Right lobe of liver (tissue), 4 donors: ENCODE measurements at regions not wholly inside any gene's neighbourhood (a gene's known extent, or its start where the extent isn't known, plus 50 kb on each side); places are given as distances from the start of the nearest gene placed in this dataset.

ENCODE experiments used
- POLR2A ChIP-seq: fragments of 450-650 bp; IDR thresholded peaks from one replicate; pipeline ENCODE4 v1.6.1; 2017; ENCODE audit warnings: antibody characterized with exemption, mild to moderate bottlenecking
- TF ChIP-seq, protein P1 (sequence below), 4 donors: fragments of 200-600 bp in 3 of 4; fragments of 450-650 bp in 1 of 4; IDR thresholded peaks; one replicate each; pipeline versions ENCODE4 v1.5.1 to v1.8.0; 2016 to 2022; ENCODE audit warnings: antibody characterized with exemption in 4 of 4, mild to moderate bottlenecking in 2 of 4
- donor health status: DM: no; HTN: no; CAD: no.
- donor health status: DM: no; HTN: no; CAD: no.
- donor health status: DM: no; HTN: yes; CAD: no.

DNA sequence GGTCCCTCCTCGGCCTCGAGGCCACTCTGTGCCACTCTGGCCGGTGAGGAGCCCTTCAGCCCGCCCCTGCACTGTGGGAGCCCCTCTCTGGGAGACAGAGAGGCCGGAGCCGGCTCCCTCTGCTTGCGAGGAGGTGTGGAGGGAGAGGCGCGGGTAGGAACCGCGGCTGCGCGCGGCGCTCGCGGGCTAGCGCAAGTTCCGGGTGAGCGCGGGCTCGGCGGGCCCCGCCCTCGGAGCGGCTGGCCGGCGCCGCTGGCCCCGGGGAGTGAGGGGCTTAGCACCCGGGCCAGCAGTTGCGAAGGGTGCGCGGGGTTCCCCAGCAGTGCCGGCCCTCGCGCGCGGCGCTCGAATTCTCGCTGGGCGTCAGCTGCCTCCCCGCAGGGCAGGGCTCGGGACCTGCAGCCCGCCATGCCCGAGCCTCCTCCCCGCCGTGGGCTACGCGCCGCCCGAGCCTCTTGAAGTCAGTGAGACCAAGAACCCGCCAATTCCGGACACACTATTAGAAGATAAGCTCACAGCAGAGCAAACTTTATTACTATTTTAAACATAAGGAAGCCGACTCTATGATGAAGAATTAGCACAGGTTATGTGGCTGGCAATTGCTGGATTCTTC is 825.8 kb upstream of the FANCL start:
- TF ChIP-seq, protein P1, sequence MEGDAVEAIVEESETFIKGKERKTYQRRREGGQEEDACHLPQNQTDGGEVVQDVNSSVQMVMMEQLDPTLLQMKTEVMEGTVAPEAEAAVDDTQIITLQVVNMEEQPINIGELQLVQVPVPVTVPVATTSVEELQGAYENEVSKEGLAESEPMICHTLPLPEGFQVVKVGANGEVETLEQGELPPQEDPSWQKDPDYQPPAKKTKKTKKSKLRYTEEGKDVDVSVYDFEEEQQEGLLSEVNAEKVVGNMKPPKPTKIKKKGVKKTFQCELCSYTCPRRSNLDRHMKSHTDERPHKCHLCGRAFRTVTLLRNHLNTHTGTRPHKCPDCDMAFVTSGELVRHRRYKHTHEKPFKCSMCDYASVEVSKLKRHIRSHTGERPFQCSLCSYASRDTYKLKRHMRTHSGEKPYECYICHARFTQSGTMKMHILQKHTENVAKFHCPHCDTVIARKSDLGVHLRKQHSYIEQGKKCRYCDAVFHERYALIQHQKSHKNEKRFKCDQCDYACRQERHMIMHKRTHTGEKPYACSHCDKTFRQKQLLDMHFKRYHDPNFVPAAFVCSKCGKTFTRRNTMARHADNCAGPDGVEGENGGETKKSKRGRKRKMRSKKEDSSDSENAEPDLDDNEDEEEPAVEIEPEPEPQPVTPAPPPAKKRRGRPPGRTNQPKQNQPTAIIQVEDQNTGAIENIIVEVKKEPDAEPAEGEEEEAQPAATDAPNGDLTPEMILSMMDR (IDR thresholded peaks at IDR 0.05): no peak
- TF ChIP-seq POLR2A: no peak
